HG03066 (cell line): ENCODE measurements at regions not wholly inside any gene's neighbourhood (a gene's known extent, or its start where the extent isn't known, plus 50 kb on each side); places are given as distances from the start of the nearest gene placed in this dataset.

Source experiments
- ATAC-seq: cut with Tn5 transposase; IDR thresholded peaks from one replicate; pipeline ENCODE4 v1.9.1; 2021; ENCODE audit warnings: low read depth; ENCODE audit not compliant: unreplicated experiment

- no peak for ATAC-seq
These were observed 619.0 kb downstream of the TBL1XR1 start for GRCh38 chr3:176578316-176578715.

GRCh38 chr3:176577447-176577846 is 619.8 kb downstream of the TBL1XR1 start:
- ATAC-seq, result no peak

DNA sequence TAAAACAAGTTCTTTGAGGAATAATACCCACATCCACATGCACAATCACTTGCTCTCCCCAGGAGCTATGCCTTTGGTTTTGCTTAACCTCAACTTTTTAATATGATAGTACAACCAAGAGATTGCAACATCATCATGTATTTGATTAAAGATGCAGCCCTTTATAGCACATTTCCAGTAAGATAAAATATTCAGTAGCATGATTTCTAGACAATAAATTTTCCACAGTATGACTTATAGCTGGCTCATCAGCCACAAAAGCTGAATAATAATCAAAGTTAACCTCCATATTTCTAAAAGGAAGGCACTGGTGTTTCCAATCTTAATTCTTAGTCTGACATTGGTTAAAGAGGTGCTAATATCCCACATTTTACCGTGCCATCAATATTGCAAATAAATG is 622.5 kb downstream of the TBL1XR1 start:
- no peak for ATAC-seq

- no peak for ATAC-seq
These were observed 625.4 kb downstream of the TBL1XR1 start for GRCh38 chr3:176571926-176572325.

DNA sequence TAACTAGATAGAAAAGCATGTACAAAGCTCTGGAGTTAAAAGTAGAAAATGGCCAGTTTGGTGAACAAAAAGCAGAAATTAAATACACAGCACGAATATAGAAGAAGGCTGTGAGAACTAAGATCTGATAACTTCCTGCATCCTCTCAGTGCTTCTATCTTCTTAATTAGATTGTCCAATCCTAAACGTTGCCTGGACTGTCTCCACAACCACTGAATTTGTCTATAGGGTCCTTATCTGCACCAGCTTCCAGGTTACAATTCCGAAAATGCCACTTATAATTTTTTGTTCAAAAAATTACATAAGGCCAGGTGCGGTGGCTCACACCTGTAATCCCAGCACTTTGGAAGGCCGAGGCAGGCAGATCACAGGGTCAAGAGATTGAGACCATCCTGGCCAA is 626.3 kb downstream of the TBL1XR1 start:
- ATAC-seq, result no peak

GRCh38 chr3:176568189-176568588 is 629.1 kb downstream of the TBL1XR1 start:
- no peak for ATAC-seq

DNA sequence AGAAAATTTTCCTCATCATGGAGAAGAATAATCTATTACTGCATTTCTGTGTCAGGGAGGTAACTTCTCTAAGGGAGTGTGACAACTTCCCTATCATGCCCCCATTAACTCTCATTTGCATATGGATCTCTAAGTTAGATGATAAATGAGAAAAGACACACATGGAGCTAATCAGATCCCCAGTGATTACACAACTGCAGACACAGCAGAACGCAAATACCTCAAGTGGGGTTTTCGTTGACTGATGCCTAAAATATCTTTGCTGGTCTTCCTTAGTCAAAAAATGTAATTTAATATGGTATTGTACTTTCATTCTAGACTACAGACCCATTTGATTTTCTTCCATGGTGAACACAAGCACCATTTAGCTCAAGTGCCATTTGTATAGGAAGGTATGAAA is 630.5 kb downstream of the TBL1XR1 start:
- ATAC-seq, result no peak

- no peak for ATAC-seq
These were observed 635.0 kb downstream of the TBL1XR1 start for GRCh38 chr3:176562331-176562730.

- ATAC-seq, result no peak
These were observed 635.5 kb downstream of the TBL1XR1 start for GRCh38 chr3:176561826-176562225.

- no peak for ATAC-seq
These were observed 642.3 kb downstream of the TBL1XR1 start for GRCh38 chr3:176554791-176555654.

DNA sequence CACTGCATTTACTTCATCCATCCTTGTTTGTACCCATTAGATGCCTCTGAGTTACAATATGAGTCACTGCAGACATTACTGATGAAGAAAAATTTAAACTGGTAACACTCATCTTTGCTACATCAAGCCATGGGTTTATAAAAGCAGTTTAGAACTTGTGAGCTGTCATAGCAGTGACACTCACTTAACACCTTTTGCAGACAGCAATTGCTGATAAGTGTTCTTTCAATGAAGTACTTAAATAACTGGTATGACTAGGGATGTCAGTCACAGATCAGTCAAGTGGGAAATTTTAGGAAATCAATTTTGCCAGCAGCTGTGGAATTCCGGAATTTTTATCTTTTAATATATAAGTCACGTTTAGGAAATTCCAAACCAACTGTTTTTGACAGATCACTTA is 643.0 kb downstream of the TBL1XR1 start:
- ATAC-seq, result no peak

- ATAC-seq, result no peak
These were observed 670.3 kb downstream of the TBL1XR1 start for GRCh38 chr3:176526942-176527341.

GRCh38 chr3:176526225-176526624 is 671.1 kb downstream of the TBL1XR1 start:
- no peak for ATAC-seq

GRCh38 chr3:176523114-176523513 is 674.2 kb downstream of the TBL1XR1 start:
- ATAC-seq, result no peak

GRCh38 chr3:176522436-176522835 is 674.8 kb downstream of the TBL1XR1 start:
- no peak for ATAC-seq

- ATAC-seq, result no peak
These were observed 675.6 kb downstream of the TBL1XR1 start for GRCh38 chr3:176521531-176522175.

DNA sequence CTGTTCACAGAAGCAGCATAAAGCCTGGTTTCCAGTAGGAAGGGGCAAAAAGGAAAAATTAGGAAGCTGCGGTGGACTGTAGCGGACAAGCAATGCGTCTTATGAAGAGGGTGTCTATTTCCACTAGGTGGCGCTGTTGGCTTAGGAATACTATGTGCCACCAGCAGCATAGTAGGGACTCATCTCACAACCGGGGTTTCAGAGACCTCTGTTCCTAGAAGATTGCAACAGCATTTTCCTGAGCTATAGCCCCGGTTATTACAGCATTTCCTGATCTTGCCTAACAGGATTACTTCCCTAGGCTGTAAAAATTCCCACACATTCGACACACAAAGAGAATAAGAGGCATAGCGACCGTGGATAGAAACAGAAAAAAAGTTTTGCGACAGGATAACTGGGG is 683.0 kb downstream of the TBL1XR1 start:
- ATAC-seq, result no peak

GRCh38 chr3:176513604-176514003 is 683.7 kb downstream of the TBL1XR1 start:
- ATAC-seq, result no peak

DNA sequence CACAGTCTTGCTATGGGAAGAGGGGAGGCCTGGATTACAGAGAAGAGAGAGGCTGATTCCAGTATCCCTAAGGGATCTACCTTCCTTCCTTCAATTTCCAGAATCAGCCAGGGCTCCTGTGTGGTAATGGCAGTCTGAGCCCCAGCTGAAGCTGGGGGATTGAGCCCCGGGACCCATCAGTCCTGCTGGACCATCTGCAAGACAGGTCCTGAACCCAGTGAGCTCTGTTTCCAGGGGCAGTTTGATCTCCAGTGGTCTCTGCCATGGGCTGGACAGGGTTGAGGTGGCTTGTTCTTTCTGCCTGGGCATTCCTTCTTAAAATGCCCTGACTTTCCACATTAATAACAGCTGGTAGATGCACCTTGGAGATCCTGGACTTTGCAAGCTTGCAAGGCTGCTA is 685.2 kb downstream of the TBL1XR1 start:
- ATAC-seq, result no peak

- ATAC-seq, result no peak
These were observed 687.2 kb downstream of the TBL1XR1 start for GRCh38 chr3:176510097-176510496.

- no peak for ATAC-seq
These were observed 691.2 kb downstream of the TBL1XR1 start for GRCh38 chr3:176505878-176506621.
